ENCODE measurements at regions not wholly inside any gene's neighbourhood (a gene's known extent, or its start where the extent isn't known, plus 50 kb on each side); places are given as distances from the start of the nearest gene placed in this dataset.

DNA sequence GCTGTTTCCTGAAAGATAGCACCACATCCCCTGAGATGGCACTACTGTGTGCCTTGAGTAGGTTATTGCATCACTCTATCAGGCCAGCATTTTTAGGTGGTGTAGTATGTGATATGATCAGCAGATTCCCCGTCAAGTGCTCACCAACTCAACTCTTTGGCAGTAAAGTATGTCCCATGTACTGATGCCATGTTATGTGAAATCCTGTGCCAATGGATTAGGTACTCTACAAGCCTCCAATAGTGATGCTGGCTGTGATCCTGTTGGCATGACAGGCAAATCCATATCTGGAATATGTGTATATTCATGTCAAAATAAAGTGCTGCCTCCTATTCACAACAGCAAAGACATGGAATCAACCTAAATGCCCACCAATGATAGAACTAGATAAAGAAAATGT lies 137.2 kb upstream of the CAMK1G start:
- DNase-seq = no peak

DNA sequence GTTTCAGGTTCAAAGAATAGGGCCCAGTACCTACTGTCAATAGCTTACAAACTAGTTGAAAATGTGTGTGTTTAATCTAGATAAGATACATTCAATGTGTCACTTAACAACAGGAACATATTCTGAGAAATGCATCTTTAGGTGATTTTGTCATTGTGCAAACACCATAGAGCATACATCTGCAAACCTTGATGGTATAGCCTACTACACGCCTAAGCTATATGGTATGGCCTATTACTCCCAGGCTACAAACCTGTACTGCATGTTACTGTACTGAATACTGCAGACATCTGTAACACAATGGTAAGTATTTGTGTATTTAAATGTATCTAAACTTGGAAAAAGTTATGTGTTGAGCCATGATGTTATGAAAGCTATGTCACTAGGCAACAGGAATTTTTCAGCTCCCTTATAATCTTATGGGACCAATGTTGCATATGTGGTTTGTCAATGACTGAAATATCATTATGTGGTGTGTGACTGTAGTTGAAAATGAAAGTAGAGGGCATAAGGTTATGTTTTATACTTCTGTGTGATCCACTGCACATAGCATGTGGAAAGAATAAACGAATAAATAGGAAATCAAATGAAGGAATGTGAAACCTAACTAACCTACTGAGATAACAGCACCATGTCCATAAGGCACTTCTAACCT lies 129.0 kb upstream of the CAMK1G start:
- no peak for DNase-seq

DNA sequence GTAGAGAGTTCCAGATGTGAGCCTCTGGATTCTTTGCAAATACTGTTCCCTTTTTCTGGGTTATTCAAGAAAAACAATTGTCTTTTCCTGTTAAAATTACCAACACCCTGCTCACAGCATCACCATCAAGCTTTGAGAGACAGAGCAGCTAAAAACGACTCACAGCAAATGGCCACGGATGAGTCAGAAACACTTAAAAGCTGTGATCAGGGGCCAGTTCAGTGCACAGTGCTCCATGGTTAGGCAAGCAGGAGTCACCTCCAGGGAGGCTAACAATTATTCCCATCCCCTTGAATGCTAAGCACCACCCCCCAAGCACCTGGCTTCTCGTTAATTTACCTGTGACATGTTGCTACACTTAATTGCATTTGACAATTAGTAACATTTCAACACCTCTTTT lies 128.4 kb upstream of the CAMK1G start:
- no peak for DNase-seq

DNA sequence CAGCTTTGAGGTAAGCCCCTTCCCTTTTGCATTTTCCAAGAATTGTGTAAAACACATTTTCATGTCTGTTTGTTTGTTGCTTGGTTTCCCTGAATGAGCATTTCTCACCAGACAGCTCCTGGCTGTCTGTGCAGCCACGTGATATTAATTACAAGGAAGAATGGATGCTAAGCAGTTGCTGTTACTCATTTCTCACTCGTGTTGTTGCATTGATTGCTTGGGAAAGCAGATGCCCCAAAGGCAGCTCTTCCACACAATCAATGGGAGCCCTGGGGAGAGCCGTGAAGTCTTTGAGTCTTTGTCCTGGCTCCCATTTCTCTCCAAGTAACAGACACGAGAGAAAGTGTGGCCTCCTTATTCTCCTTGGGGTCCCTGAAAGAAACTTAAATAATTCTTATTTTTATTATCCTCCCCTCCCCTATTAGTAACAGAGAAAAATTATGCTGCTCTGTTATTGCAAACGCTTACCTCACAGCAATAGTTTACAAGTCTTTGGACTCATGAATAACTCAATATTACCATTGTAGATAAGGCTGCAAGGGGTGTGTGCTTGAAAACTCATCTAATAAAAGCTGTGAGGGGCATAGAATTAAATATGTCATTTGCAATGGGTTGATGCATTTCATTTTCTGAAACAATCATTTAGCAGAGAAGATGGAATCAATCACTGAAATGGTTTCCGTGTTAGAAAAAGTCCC lies 127.7 kb upstream of the CAMK1G start:
- DNase-seq = peak; percentile 21

DNA sequence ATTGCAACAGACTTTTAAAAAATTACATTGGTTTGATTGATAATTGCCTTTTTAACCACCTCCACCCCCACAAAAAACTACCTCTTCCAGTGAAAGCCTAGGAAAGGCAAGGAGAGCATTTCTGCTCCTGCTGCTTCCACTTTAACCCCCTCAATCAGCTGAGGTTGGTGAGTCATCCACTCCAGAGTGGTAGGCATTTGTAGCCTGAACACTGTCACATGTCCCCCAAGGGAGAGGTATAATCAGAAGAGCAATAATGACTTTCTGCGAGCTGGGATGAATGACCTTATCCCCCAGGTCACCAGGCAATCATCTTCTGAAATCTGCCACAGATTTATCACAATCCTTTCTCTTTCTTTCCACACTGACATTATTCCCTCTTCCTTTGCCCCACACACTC lies 126.6 kb upstream of the CAMK1G start:
- DNase-seq = no peak

DNA sequence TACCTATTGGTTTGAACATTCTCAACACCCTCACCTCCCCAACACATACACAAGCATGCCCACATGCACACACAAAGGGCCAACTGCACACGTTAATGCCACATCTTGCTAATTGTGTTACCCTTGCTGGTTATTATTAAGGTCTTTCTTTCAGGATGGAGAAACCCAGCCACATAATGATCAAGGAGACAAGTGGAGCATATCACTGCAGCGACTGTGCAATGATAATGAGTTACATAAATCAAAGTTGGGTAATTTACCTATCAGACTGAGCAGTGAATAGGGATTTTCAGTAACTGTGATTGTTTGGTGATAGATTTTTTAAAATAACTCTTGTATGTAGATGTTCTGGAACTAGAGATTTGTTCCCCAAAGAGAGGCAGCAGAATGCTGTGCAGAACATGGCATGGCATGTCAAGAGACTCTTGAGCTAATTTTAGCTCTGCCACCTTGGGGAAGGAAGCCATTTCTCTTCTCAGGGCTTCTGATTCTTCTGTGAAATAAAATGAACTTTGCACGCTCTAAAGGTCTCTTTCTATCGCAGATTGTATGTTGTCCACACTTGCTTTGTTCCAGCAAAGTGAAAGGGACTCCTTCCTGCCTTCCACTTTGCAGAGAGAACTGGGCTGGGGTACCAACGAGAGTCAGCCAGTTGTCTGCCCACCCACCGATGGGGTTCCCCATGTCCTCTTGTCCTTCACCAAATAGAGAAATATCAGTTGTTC lies 126.0 kb upstream of the CAMK1G start:
- DNase-seq = no peak

DNA sequence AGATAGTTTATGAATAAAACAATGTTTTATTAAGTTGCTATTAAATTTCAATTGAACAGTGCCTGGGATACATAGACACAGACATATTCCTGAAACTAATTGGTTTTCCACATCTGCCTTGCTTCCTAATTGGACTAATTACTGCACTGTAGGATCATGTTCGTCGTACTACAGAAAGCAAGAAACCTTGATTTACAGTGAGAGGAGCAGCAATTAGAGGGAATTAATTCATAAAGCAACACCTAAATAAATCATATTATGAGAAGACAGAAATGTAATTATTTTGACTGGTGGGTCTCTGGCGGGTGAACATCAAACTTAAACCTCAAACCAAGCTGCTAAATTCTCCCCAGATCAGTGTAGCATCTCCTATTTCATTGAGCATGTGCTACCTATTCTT lies 124.6 kb upstream of the CAMK1G start:
- no peak for DNase-seq

DNA sequence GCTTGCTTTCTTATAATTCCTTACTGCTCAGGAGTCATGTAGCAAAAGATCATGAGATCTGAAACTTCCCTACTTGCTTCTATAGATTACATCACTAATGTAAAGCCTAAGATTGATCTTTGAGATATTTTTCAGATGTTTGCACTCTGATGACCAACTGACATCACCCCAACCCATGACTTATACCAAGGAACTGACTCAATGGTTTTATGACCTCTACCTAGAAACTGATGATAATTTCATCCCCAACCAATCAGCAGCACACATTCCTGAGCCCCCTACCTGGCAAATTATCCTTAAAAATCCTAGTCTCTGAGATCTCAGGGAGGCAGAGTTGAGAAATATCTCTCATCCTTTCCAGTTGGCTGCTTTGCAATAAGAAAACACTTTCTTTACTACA lies 122.3 kb upstream of the CAMK1G start:
- no peak for DNase-seq

DNA sequence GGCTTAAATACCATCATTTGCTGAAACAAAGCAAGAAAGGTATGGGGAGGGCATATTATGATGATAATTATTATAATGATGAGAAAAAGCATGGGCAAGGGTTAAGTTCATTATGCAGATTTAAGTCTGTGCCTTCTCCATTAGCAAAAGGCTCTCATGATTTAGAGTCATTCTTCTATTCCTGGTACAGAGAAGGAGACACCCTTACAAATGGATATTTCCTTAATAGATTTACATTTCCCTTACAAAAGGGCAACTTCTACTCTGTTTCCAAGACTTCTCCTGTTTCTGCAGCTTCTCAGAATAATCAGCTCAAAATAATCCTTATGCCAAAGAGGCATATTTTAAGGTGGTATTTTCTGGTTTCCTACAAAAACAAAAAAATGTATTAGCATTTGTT lies 121.1 kb upstream of the CAMK1G start:
- no peak for DNase-seq

DNA sequence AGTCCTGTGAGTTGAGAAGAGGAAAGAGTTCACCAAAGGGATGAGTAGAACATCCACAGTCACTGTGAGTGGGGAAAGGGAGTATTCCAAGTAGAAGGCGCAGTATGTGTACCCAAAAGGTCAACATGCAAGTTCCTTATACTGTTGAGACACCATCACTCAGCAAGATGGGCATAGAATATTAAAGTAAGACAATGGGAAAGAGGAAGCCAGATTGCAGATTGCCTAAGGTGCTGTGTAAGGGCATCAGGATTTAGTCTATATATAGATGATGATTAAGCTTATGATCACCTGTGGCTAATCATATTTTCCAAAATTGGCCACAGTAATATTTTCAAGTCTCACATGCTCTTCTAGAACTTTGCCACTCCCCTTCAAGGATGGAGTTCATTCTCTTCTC lies 120.1 kb upstream of the CAMK1G start:
- DNase-seq = no peak

DNA sequence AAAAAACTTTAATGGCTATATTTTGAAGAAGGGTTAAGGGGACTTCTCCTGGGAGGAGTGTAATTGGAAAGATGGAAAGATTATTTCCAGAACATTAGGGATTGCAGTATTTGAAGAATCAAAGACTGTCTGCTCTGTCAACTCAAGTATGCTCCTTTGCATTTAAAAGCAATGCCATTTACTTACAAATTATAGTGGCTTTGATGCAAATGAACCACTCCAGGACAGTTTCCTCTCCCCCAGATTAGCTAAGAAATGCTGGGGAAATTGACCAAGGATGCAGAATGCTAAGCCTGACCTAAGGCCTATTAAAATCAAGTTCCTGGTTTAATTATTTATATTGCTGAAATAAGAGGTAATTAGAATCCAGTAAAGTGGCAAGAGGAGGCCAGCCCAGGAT lies 110.5 kb upstream of the CAMK1G start:
- no peak for DNase-seq

DNA sequence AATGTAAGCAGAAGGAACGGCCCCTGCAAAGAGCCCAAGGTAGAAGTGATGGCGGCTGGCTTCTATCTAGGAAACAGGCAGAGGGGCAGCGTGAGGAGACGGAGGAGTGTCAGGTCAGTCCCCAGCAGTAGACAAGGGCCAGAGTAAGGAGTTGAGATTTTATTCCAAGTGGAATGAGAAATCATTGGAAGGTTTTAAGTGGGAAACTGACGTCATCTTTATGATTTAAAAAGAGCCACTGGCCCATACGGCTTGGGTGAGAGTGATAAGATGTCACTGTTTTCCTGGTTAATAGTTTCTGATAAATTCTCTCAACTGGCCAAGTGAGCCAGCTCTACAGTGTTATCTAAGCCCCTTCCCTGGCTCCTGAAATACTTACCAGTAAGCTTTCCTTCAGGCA lies 103.2 kb upstream of the CAMK1G start:
- no peak for DNase-seq

DNA sequence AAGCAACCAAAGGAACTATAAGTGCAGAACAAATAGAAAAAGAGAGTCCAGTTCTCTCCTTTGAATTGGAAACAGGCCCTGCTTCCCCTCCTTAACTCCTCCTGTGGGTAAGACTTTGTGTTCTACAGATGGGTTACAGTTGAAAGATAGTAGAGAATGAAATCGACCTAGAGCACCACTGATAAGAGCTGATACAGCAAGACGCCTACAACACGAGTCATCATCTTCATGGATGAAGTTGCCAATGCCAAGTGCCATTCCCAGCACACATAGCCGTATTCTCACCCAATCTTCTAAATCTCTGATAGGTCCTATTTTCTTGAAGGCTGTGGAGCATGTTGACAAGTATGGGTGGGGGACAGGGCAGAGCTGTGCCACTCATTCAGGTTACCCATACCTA lies 99.8 kb upstream of the CAMK1G start:
- DNase-seq = no peak

DNA sequence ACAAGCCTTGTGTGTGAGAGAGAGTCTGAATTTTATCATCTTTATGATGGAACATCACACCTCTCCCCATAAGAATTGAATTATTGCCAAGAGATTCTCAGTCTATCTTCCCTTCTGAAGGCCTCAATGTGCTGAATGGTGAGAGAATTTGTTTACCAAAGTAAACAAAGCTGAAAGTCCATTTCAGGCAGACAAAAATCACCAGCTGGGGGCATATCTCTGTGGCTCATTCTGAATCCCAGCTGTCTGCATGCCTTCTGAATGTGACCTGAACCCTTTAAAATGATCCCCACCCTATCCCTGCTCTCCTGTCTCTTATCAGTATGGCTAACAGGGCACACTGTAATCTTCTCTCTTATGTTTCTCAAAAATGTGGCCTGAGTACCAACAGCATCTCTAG lies 99.1 kb upstream of the CAMK1G start:
- DNase-seq = no peak

DNA sequence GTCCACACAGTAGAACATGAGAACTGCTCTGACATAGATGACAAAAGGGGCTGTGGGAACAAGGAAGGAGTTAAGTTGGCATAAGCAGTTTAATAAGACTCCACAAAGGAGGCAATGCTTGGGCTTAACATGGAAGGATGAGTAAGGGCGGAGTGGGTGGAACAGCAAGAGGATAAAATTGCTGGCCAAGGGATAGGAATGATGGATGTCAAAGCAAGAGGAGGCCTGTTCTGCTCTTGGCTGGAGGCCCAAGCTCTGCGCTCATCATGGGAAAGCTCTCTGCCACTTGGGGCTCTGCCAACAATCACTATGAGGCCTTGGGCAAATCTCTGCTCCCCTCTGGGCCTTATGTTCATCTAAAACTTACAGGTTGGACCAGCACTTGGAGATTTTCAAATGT lies 98.3 kb upstream of the CAMK1G start:
- peak; percentile 24 for DNase-seq

DNA sequence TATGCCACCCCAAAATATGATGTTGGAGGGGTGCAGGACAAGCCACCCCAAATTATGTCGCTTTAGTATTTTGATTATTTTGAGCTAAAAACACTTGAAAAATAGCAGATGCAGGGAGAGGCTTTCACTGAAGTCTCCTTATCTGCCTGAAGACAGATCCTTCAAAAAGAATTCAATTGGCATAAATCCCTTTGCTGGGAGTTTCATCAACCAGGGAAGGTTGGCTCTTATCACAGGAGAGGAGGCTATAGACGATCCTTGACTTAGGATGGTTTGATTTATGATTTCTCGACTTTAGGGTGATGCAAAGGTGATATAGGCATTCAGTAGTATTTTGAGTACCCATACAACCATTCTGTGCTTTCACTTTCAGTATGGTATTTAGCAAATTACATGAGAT lies 97.8 kb upstream of the CAMK1G start:
- DNase-seq = no peak

DNA sequence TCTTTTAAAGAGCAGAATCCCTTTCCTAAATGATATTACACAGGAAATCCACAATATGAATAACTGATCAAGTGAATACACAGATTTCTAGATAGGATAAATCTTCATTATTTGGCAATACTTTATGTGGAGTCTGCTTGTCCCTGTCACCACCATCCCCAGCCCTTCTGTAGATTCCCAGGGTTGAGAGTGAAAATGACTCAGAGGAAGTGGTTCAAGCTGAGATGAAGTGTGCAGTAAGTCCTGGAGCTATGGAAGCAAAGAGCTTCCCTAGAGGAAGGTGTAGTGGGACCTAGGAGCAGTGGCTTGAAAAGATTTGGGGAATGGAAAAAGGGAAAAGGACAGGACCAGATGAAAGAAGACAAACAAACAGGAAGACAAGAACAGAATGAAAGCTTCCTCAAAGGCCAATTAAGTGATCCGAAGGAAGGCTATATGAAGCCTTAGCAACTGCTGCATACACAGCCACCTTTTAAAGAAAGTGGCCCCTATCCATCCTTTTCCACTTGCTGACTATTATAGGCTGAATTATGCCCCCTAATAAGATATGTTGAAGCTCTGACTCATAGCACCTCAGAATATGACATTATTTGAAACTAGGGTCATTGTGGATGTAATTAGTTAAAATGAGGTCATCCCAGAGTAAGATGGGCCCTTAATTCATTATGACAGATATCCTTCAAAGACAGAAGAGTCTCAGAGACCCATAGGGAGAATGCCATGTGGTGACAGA lies 96.5 kb upstream of the CAMK1G start:
- no peak for DNase-seq

DNA sequence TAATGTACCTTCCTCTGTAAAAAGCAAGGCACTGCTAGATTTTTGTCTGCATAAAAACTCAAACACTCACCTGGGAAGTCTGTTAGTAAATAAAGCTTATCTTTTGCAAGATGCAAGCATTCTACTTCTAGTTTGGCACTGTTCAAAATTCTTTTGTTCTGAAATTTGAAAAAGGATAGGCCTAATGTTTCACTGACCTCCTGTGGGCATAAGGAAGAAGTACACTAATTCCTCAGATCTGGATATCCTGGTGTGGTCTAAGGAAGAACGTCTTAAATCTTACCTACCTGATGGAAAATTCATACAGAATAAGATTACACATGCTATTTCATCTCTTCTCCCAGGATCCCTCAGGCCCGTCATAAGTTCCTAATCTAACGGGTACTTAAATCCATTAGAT lies 93.5 kb upstream of the CAMK1G start:
- DNase-seq = no peak

DNA sequence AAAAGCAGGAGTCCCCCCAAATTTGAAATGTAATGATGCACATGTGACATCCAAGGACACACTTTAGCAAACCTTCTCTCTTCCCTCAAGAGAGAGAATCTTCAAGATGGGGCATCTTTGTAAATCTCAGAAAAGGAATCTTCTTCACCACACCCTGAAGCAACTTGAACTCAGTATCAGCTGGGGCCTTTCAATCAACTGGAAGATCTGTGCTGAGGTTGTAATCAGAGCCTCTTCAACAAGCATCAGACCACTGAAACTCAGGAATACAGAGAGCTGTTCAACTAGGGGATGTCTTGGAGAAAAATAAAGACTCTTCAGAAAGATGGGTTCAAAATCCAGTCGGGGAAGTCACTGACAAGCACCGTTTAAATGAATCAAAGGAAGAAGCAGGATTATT lies 92.5 kb upstream of the CAMK1G start:
- no peak for DNase-seq

DNA sequence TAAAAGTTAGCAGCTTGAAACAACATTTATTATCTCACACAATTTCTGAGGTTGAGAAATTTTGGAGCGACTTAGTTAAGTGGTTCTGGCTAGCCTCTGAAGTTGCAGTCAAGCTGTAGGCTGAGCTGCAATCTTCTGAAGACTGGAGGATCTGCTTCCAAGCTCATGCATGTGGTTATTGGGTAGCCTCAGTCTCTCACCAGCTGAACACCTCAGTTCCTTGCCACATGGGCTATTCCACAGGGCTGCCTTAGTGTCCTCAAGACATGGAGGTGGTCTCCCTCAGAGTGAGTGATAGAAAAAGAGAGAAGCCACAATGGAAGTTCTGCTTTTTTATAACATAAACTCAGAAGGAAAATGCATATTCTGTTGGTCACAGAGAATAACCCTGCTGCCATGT lies 92.0 kb upstream of the CAMK1G start:
- DNase-seq = no peak

DNA sequence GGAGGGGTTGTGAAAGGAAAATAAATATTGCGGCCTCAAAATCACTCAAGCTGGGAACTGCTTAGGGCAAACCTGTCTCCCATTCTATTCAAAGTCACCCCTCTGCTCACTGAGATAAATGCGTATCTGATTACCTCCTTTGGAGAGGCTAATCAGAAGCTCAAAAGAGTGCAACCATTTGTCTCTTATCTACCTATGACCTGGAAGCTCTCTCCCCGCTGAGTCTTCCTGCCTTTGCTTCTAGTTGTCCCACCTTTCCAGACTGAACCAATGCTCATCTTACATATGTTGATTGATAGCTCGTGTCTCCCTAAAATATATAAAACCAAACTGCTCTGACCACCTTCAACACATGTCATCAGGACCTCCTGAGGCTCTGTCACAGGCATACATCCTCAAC lies 91.6 kb upstream of the CAMK1G start:
- no peak for DNase-seq

DNA sequence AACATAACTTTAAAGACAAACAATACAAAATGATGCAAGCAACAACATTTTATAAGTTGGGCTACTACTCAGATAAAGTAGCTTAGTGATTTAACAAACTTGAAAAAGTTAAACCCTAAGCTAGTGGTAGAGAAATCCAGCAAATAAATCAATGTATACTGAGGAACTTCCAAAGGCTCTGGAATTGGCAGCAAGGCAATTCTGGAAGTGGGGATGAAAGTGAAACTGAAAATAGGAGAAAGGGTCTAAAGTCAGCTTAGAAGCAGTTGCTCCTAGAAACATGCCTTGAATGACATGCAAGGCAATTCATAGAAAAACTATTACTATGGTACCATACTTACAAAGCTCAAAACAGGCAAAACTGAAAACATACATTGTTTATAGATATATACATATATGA lies 90.0 kb upstream of the CAMK1G start:
- no peak for DNase-seq

DNA sequence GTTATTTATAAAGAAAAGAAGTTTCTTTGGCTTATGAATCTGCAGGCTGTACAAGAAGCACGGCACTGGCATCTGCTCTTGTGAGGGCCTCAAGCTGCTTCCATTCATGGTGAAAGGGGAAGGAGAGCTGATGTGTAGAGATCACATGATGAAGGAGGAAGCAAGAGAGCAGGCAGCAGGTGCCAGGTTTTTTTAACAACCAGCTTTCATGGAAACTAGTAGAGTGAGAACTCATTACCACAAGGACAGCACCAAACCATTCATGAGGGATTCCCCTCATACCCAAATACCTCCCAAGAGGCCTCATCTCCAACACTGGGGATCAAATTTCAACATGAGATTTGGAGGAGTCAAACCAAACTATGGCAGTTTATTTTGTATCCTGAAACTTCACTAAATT lies 85.8 kb upstream of the CAMK1G start:
- no peak for DNase-seq

DNA sequence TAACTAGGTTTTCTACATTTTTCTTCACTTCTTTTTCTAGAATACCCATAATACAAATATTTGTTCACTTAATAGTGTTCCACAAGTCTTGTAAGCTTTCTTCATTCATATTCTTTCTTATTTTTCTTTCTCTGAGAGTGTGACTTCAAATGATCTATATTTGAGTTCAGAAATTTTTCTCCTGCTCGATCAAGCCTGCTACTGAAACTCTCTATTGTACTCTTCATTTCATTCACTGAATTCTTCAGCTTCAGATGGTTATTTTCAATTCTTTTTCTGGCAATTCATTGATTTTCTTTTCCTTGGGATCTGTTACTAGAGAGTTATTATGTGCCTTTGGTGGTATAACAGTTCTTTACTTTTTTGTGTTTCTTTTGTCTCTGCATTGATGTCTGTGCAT lies 82.5 kb upstream of the CAMK1G start:
- no peak for DNase-seq

Measured in right hindlimb (tissue), 1 donor.